Stimulated activated CD4-positive, alpha-beta T cell treated with anti-CD3 and anti-CD28 coated beads, Interleukin-15, amount 100 ng/mL, for 24 hours (primary cell): ENCODE measurements at regions not wholly inside any gene's neighbourhood (a gene's known extent, or its start where the extent isn't known, plus 50 kb on each side); places are given as distances from the start of the nearest gene placed in this dataset.
"Not testable (repeated sequence)": the region's sequence is repeated elsewhere in the genome, so short reads cannot be mapped to it uniquely, and the experiment has no call there.

ENCODE experiments used
- DNase-seq: peaks from one replicate; pipeline ENCODE4 v3.0.0-alpha.2; 2020

DNA sequence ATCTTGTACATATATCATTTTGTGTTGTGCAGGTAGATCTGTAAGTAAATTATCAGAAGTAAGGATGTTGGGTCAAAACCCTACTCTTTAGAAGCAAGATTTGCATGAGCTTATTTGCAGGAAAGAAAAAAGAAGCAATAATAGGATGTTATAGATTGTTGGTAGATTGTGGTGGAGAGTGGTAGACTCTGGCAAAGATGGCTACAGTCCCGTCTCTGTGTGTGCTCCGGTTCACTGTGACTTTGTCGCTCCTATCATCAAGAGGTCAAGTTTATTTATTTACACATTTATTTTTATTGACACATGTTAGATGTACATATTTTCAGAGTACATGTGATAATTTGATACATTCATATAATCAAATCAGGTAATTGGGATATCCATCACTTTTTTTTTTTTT is 81.0 kb upstream of the NDUFV2 start:
- DNase-seq, result no peak

DNA sequence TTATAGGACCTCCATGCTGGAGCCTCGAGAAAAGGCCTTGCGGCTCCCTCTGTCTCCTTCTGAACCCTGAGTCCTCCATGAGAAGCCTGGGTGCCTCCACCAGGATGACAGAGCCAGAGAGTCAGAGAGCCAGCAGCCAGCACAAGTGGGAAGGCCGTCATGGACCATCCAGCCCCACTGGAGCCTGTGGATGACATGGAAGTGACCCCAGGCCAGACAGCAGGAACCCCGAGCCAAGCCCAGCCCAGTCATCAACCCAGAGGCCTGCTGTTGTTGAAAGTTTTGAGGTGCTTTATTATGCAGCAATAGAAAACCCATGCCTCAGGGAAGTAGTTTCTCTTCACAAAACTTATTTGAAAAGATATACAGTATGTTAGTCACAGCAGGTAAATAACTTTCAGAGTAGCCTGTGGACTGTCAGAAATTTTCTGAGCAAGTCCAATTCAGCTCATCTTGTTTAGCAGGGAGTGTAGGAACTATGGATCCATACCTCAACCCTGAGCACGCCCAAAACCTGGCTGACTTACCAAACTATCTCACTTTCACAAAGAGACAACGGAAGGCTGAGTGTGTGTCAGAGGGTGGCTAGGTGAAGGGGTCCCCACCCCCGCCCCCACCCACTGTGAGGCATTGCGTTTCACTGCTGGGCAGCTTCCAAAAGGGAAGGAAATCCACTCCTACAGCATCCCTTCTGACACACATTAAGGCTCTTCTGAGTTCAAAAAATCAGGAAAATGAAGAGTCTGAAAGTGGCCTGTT is 79.9 kb upstream of the NDUFV2 start:
- DNase-seq, result no peak

DNA sequence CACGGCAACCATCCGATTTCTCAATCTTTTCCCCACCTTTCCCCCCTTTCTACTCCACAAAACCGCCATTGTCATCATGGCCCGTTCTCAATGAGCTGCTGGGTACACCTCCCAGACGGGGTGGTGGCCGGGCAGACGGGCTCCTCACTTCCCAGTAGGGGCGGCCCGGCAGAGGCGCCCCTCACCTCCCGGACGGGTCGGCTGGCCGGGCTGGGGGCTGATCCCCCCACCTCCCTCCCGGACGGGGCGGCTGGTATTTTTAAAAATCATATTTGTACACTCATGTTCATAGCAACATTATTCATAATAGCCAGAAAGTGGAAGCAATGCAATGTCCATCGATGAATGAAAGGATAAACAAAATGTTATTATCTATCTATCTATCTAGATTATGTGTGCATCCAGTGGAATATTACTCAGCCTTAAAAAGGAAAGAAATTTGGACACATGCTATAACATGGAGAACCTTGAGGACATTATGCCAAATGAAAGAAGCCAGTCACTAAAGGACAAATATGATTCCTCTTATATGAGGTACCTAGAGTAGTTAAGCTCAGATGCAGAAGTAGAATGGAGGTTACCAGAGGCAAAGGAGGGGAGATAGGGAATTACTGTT is 78.4 kb upstream of the NDUFV2 start:
- not testable (repeated sequence) for DNase-seq

DNA sequence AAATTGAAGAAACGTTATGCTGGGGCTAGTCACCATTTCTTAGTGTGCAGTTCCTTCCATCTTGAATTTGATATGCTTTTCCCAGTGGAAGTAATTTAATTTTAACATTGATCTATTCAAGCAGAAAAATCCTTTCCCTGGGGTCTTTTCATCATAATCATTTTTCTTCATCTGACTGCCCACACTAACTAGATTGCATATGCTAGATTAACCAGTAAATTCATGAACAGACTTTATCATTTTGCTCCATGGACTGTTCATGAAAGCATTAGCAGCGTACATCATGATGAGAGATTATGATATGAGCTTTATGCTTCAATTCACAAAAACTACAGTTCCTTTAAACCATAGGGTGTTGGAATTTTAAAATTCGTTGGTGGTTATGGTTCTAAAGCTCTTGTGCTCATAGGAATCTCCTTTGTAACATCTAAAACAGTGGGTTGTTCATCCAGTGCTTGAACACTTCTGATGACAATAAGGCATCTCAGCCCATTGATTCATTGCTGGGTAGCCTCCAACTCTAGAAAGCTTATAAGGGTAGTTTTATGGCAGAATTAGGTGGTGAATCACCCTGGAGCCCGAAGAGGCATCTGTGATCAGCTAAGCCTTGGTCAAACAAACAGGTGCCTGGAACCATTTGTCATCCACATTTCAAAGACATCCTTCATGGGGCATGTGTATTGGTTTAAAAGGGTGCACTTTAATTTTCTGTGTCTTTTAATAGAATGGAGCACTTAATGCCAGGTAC is 77.2 kb upstream of the NDUFV2 start:
- DNase-seq, result no peak

DNA sequence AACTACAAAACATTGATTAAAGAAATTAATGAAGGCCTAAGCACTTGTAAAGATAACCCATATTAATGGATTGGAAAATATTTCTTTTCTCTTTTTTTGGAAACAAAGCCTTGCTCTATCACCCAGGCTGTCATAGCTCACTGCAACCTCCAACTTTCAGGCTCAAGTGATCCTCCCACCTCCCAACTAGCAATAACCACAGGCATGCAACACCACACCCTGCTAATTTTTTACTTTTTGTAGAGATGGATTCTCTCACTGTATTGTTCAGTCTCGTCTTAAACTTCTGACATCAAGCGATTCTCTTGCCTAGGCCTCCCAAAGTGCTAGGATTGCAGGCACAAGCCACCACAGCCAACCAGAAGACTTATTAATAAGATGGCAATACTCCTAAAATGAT is 73.4 kb upstream of the NDUFV2 start:
- DNase-seq, result no peak

DNA sequence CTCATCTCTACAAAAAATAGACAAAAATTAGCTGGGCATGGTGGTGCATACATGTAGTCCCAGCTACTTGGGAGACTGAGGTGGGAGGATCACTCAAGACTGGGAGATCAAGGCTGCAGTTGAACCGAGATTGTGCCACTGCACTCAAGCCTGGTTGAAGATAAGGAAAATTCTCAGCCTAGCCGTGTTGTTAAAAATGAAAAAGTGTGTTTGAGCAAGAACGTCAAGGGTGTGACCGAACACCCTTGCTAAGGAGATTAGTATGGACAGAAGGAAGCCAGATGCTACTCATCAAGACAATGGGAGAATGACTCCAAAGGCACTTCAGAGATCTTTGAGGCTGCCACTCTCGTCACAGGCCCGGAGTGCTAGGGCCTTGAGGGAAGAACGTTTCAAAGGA is 70.0 kb upstream of the NDUFV2 start:
- DNase-seq, result no peak

DNA sequence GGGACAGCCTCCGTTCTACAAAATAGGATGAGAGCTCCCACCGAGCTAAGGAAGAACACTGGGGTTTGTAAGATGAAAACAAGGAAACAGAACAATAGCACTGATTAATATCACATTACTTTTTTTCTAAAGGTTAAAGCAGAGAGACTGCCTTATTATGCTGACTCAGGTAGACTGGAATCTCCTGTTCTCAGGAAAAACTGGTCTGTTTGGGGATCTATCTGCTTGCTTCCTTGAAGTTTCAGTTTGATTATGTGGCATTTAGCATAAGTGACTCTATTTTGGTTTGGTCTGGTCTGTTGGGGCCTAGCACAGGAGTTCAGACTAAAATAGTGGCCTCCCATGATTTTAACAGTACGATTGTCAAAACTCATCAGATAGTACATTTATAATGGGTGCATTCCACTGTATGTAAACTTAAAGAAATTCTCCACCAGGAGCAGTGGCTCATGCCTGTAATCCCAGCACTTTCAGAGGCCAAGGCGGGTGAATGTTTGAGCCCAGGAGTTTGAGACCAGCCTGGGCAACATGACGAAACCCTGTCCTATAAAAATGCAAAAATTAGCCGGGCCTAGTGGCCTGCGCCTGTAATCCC is 64.1 kb upstream of the NDUFV2 start:
- no peak for DNase-seq

DNA sequence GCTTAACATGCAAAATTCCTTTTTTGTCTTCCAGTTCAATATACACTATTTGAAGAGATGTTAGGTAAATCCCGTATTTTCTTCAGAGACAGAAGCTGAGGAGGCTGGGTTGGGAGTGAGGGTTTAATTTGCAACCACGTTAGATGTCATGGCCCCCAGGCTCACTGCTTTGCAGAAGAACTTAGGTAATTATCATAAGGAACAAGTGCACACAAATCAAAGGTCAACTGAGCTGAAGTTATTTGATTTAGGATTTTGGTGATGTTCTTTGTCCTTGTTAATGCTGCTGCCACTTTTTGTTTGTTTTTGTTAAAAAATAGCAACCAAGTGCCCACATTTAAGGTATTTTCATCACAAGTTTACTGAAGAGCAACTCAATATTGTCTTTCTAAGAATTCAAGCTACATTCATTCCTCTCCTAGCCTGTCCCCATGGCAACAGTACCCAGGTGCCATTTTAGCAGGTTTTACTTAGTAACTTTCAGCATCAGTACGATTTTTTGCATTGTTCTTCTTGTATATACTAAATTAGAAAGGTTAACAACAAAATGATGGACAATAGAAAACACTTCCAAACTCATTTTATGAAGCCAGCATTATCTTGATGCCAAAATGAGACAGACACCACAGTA is 62.9 kb upstream of the NDUFV2 start:
- DNase-seq, result no peak

DNA sequence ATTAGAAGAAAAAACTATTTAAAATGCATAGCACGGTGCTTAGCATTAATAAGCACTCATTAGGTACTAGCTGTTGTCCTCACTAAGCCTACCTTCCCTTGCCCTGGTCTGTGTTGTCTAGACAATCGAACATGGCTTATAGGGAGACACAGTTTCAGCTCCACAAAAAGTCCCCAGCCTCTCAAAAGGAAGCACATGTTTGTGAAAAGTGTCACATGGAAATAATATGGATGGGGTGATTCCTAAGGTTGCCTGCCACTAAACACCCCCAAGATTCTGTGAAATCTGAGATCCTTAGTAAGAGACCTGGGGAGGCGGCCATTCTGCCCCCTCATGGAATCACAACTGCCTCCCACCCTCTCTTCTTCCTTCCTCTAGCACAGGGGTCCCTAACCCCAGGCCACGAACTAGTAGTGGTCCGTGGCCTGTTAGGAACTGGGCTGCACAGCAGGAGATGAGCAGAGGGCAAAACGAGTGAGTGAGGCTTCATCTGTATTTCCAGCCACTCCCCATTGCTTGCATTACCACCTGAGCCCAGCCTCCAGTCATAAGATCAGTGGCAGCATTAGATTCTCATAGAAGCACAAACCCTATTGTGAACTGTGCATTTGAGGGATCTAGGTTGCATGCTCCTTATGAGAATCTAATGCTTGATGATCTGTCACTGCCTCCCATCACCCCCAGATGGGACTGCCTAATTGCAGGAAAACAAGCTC is 59.6 kb upstream of the NDUFV2 start:
- no peak for DNase-seq

DNA sequence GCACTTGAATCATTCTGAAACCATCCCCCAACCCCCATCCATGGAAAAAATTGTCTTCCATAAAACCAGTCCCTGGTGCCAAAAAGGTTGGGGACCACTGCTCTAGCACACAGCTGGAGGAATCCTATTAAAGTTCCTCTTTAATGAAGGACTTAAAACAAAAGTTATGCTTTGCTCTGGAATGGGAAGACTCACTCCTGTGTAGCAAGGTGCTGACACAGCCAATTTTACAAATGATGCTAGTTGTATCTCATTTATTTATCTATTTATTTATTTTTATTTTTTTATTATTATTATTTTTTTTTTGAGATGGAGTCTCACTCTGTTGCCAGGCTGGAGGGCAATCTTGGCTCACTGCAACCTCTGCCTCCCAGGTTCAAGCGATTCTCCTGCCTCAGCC is 58.9 kb upstream of the NDUFV2 start:
- no peak for DNase-seq

DNA sequence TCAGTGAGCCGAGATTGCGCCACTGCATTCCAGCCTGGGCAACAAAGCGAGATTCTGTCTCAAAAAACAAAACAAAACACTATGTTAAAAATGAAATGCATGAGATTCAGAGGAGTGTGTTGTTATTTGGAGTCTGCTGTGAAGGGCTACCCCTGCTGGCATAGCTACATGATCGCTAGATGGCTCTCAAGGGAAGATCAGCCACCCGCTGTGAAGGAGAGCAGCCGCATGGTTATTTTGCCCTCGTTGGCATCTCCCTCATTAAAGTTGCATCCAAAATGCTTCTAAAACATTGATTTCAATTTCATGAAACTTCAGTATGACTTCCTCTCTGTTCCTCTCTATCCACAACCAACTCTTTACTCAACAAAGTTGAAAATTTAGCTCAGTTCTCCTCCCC is 54.8 kb upstream of the NDUFV2 start:
- DNase-seq, result no peak

DNA sequence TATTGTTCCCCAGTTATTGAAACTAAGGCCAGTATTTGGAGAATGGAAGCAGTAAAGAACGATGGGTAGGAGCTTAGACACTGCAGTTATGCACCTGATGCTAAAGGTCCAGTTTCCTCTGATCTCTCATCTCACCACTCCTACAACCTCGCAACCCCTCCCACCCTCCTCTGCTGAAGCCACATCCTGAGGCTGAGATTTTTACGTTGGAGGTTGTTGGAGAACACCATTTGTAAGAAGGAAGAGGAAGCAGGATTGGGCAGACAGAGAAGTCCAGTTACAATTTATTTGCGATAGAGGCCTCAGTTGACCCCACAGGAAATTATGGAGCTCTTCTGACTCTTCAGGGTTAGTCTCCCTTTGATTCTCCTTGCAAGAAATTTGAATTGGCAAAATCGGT is 54.3 kb upstream of the NDUFV2 start:
- no peak for DNase-seq

DNA sequence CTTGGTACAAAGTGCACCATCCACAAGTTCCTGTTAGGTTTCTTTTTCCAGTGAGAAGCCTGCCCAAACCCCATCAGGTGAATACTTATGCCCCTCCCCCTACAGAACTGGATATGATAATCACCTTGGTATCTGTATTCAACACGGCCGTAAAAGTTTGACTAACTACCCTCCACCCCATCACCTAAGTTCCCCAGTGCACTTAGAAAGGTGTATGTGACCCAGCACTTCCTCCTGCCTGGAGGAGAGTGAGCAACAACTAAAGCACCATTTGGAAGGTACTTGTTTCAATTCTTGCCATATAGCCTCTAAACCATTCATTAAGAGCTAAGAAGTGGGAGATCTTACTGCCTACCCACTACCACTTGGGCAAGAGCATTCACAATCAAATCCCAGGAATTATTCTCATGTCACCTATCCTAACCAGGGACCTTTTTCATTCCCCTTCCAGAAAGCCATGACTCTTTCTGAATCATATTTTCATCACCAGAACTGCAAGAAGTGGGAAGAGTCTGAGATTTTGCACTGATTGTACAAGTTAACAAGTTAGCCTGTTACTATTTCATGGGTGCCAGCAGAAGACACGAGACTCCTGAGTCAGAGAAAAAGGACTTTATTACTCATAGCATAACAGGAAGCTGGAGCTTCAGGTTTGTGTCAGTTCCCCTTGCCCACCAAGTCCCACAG is 53.5 kb upstream of the NDUFV2 start:
- no peak for DNase-seq

DNA sequence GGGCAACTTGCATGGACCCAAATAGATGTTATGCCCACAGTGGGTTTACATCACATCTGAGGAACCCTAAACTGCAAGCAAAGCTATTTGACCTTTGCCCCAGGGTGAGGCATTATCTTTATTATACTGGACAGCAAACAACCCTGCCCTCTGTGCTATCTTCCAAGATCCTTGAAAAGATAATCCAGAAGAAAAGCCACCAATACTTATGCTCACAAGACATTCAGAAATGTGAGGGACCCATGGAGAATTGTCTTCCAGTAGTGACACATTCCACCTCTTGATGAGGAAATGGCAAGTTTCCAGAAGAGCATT is 53.0 kb upstream of the NDUFV2 start:
- DNase-seq, result no peak

DNA sequence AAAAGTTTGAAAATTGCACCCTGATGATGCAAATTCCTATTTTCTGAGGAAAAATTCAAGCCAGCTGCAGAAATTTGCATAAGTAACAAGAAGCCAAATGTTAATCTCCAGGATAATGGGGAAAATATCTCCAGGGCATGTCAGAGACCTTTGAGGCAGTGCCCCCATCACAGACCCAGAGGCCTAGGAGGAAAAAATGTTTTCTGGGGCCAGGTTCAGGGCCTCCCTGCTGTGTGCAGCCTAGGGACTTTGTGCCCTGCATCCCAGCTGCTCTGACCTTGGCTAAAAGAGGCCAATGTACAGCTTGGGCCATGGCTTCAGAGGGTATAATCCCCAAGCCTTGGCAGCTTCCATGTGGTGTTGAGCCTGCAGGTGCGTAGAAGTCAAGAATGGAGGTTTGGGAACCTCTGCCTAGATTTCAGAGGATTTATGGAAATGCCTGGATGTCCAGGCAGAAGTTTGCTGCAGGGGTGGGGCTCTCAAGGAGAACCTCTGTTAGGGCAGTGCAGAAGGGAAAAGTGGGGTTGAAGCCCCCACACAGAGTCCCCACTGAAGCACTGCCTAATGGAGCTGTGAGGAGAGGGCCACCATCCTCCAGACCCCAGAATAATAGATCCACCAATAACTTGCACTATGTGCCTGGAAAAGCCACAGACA is 51.7 kb upstream of the NDUFV2 start:
- not testable (repeated sequence) for DNase-seq
